K562 (cell line): ENCODE measurements at regions not wholly inside any gene's neighbourhood (a gene's known extent, or its start where the extent isn't known, plus 50 kb on each side); places are given as distances from the start of the nearest gene placed in this dataset.

ENCODE experiments used
- BDP1 ChIP-seq: IDR thresholded peaks from 3 replicates; pipeline ENCODE4 v1.6.1; 2011; ENCODE audit not compliant: insufficient read length, insufficient read depth
- CCNT2 ChIP-seq: IDR thresholded peaks from 2 replicates; pipeline ENCODE4 v1.6.1; 2011; ENCODE audit warnings: borderline replicate concordance, low read depth, mild to moderate bottlenecking, moderate library complexity, mixed read lengths, low read length; ENCODE audit not compliant: insufficient read length; ENCODE audit errors: extremely low read depth
- CEBPG ChIP-seq, 3 experiments: fragments of 200-800 bp in 1 of 3; sonication (Bioruptor generic) in 1 of 3; sonication (generic) in 1 of 3; formaldehyde crosslinking in 1 of 3; IDR thresholded peaks in 2 of 3; conservative IDR thresholded peaks in 1 of 3; 2 replicates each; pipeline versions ENCODE4 v1.6.1 to v1.8.0; 2016 to 2022; ENCODE audit warnings: missing compliant biosample characterization in 2 of 3, missing genetic modification characterization in 2 of 3, mild to moderate bottlenecking in 1 of 3, missing genetic modification reagents in 1 of 3
- CXXC5 ChIP-seq: fragments of 250-450 bp; sonication (Bioruptor Pico); IDR thresholded peaks from 2 replicates; pipeline ENCODE4 v1.8.0; 2022; ENCODE audit warnings: inconsistent platforms, mild to moderate bottlenecking, moderate library complexity
- L3MBTL2 ChIP-seq: fragments of 450-650 bp; IDR thresholded peaks from 2 replicates; pipeline ENCODE4 v1.6.1; 2016; ENCODE audit warnings: mild to moderate bottlenecking, moderate library complexity
- NBN ChIP-seq: fragments of 450-650 bp; IDR thresholded peaks from 2 replicates; pipeline ENCODE4 v1.6.1; 2016; ENCODE audit warnings: low read depth, mild to moderate bottlenecking
- NELFE ChIP-seq: IDR thresholded peaks from 2 replicates; pipeline ENCODE4 v1.6.1; 2011; ENCODE audit warnings: mild to moderate bottlenecking; ENCODE audit not compliant: insufficient read depth, insufficient read length
- NFIX ChIP-seq: fragments of 250-450 bp; sonication (Bioruptor Pico); IDR thresholded peaks from 2 replicates; pipeline ENCODE4 v1.4.0; 2020; ENCODE audit warnings: low read depth, mild to moderate bottlenecking, moderate library complexity
- SMC3 ChIP-seq: conservative IDR thresholded peaks from 2 replicates; pipeline ENCODE4 v1.6.1; 2011; ENCODE audit warnings: low read depth, low read length, improper control_type of control experiment; ENCODE audit not compliant: insufficient read depth
- SREBF2 ChIP-seq: sonication (generic); formaldehyde crosslinking; IDR thresholded peaks from 2 replicates; pipeline ENCODE4 v1.4.0; 2020; ENCODE audit warnings: mild to moderate bottlenecking, missing genetic modification reagents
- XRCC4 ChIP-seq: IDR thresholded peaks from one replicate; pipeline ENCODE4 v1.6.1; 2011; ENCODE audit not compliant: insufficient read depth, insufficient read length; ENCODE audit errors: extremely low read depth
- ZBTB8A ChIP-seq: fragments of 450-650 bp; IDR thresholded peaks from 2 replicates; pipeline ENCODE4 v1.6.1; 2018; ENCODE audit warnings: mild to moderate bottlenecking, moderate library complexity; ENCODE audit not compliant: partially characterized antibody
- ZC3H11A ChIP-seq: IDR thresholded peaks from 2 replicates; pipeline ENCODE4 v1.6.1; 2012; ENCODE audit warnings: low read depth, low read length, improper control_type of control experiment
- ZKSCAN1 ChIP-seq: fragments of 150-350 bp; IDR thresholded peaks from 2 replicates; pipeline ENCODE4 v1.6.1; 2016; ENCODE audit warnings: low read depth, low read length
- ZKSCAN3 ChIP-seq: fragments of 250-450 bp; sonication (Bioruptor Pico); IDR thresholded peaks from 2 replicates; pipeline ENCODE4 v1.4.0; 2020
- ZNF184 ChIP-seq: sonication (generic); formaldehyde crosslinking; IDR thresholded peaks from 2 replicates; pipeline ENCODE4 v1.5.0; 2020; ENCODE audit warnings: missing genetic modification reagents
- ZNF3 ChIP-seq: fragments of 250-450 bp; sonication (Bioruptor Pico); IDR thresholded peaks from 2 replicates; pipeline ENCODE4 v1.5.0; 2021; ENCODE audit warnings: mild to moderate bottlenecking, moderate library complexity
- ZNF445 ChIP-seq: fragments of 250-450 bp; sonication (Bioruptor Pico); IDR thresholded peaks from 2 replicates; pipeline ENCODE4 v1.4.0; 2020; ENCODE audit warnings: low read depth, mild to moderate bottlenecking, moderate library complexity
- ZNF586 ChIP-seq: fragments of 450-650 bp; formaldehyde crosslinking; conservative IDR thresholded peaks from 2 replicates; pipeline ENCODE4 v1.4.0; 2020; ENCODE audit warnings: mild to moderate bottlenecking, moderate library complexity
- ZNF668 ChIP-seq: fragments of 250-450 bp; sonication (Bioruptor Pico); IDR thresholded peaks from 2 replicates; pipeline ENCODE4 v1.8.0; 2022; ENCODE audit warnings: mild to moderate bottlenecking, inconsistent platforms
- ZNF707 ChIP-seq: fragments of 250-450 bp; sonication (Bioruptor Pico); conservative IDR thresholded peaks from 2 replicates; pipeline ENCODE4 v1.8.0; 2022; ENCODE audit warnings: inconsistent platforms, mild to moderate bottlenecking, moderate library complexity
- ZNF780A ChIP-seq: fragments of 250-450 bp; sonication (Bioruptor Pico); IDR thresholded peaks from 2 replicates; pipeline ENCODE4 v1.5.0; 2021; ENCODE audit warnings: mild to moderate bottlenecking
- TF ChIP-seq, protein P1 (sequence below): fragments of 200-800 bp; sonication (Bioruptor generic); IDR thresholded peaks from 2 replicates; pipeline ENCODE4 v1.6.1; 2017; ENCODE audit warnings: missing genetic modification characterization, missing compliant biosample characterization
- TF ChIP-seq, protein P2 (sequence below): fragments of 250-450 bp; sonication (Bioruptor Pico); IDR thresholded peaks from 2 replicates; pipeline ENCODE4 v1.8.0; 2021; ENCODE audit warnings: mild to moderate bottlenecking, moderate library complexity
- TF ChIP-seq, protein P3 (sequence below): fragments of 250-450 bp; sonication (Bioruptor Pico); IDR thresholded peaks from 2 replicates; pipeline ENCODE4 v1.8.0; 2022; ENCODE audit warnings: inconsistent platforms

DNA sequence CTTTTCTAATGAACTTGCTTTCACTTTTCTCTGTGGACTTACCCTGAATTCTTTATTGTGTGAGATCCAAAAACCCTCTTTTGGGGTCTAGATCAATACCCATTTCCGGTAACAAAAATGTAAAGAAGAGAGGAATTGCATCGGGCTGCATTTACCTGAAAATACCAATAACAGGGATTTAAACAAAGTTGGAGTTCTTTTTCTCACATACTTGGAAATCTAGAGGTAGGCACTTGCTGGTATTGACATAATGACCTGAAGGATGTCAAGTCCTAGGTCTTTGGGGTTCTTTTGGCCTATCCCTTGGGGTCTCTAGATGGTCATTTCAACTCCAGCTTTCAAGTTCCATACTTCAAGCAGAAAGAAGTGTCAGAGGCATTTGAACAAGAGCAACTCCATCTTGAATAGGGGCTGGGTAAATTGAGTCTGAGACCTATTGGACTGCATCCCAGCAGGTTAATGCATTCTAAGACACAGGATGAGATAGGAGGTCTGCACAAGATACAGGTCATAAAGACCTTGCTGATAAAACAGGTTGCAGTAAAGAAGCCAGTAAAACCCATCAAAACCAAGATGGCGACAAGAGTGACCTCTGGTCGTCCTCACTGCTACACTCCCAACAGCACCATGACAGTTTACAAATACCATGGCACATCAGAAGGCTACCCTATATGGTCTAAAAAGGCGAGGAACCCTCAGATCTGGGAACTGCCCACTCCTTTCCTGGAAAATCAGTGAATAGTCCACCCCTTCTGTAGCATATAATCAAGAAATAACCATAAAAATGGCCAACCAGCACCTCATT lies 50.8 kb upstream of the ZNF280D start (continued):
- TF ChIP-seq SREBF2 (CRISPR knock-in tag) (no peak), ZKSCAN1 (no peak), NBN (no peak), CEBPG (CRISPR knock-in tag; IDR thresholded peaks at IDR 0.05) (no peak), CEBPG (tag; conservative IDR thresholded peaks at IDR 0.05 in 1 of 2, IDR thresholded peaks at IDR 0.05 in 1 of 2) (no peak), ZNF3 (CRISPR knock-in tag) (peak; percentile 81; the same call in 1 of the 2 replicates), ZNF707 (peak; percentile 71), ZNF586 (peak; percentile 97), BDP1 (no peak), XRCC4 (no peak), ZBTB8A (no peak), ZNF668 (CRISPR knock-in tag) (peak; percentile 98), SMC3 (no peak), CXXC5 (CRISPR knock-in tag) (peak; percentile 93), ZNF445 (CRISPR knock-in tag) (peak; percentile 98), NFIX (peak; percentile 72), ZNF184 (CRISPR knock-in tag) (no peak), NELFE (no peak), ZC3H11A (no peak), L3MBTL2 (no peak), CCNT2 (no peak), ZNF780A (CRISPR knock-in tag) (peak; percentile 79), ZKSCAN3 (CRISPR knock-in tag) (peak; percentile 79)
- TF ChIP-seq, protein P1, sequence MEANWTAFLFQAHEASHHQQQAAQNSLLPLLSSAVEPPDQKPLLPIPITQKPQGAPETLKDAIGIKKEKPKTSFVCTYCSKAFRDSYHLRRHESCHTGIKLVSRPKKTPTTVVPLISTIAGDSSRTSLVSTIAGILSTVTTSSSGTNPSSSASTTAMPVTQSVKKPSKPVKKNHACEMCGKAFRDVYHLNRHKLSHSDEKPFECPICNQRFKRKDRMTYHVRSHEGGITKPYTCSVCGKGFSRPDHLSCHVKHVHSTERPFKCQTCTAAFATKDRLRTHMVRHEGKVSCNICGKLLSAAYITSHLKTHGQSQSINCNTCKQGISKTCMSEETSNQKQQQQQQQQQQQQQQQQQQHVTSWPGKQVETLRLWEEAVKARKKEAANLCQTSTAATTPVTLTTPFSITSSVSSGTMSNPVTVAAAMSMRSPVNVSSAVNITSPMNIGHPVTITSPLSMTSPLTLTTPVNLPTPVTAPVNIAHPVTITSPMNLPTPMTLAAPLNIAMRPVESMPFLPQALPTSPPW (CRISPR knock-in tag) = peak; percentile 54
- TF ChIP-seq, protein P2, sequence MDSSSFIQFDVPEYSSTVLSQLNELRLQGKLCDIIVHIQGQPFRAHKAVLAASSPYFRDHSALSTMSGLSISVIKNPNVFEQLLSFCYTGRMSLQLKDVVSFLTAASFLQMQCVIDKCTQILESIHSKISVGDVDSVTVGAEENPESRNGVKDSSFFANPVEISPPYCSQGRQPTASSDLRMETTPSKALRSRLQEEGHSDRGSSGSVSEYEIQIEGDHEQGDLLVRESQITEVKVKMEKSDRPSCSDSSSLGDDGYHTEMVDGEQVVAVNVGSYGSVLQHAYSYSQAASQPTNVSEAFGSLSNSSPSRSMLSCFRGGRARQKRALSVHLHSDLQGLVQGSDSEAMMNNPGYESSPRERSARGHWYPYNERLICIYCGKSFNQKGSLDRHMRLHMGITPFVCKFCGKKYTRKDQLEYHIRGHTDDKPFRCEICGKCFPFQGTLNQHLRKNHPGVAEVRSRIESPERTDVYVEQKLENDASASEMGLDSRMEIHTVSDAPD (CRISPR knock-in tag) = peak; percentile 88
- TF ChIP-seq, protein P3, sequence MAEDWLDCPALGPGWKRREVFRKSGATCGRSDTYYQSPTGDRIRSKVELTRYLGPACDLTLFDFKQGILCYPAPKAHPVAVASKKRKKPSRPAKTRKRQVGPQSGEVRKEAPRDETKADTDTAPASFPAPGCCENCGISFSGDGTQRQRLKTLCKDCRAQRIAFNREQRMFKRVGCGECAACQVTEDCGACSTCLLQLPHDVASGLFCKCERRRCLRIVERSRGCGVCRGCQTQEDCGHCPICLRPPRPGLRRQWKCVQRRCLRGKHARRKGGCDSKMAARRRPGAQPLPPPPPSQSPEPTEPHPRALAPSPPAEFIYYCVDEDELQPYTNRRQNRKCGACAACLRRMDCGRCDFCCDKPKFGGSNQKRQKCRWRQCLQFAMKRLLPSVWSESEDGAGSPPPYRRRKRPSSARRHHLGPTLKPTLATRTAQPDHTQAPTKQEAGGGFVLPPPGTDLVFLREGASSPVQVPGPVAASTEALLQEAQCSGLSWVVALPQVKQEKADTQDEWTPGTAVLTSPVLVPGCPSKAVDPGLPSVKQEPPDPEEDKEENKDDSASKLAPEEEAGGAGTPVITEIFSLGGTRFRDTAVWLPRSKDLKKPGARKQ (CRISPR knock-in tag) = peak; percentile 89
